MM.1S (cell line): ENCODE measurements at regions not wholly inside any gene's neighbourhood (a gene's known extent, or its start where the extent isn't known, plus 50 kb on each side); places are given as distances from the start of the nearest gene placed in this dataset.
"Not testable (repeated sequence)": the region's sequence is repeated elsewhere in the genome, so short reads cannot be mapped to it uniquely, and the experiment has no call there.

ENCODE experiments used
- DNase-seq: peaks from one replicate; pipeline ENCODE4 v3.0.0-alpha.2; 2015
- H2AFZ ChIP-seq: fragments of 300-600 bp; sonication (generic); 2 replicates; pipeline ENCODE4 v1.6.0; 2016; ENCODE audit warnings: antibody characterized with exemption, low read length
- H3F3A ChIP-seq: fragments of 300-600 bp; sonication (generic); 2 replicates; pipeline ENCODE4 v1.6.1; 2016; ENCODE audit warnings: mild to moderate bottlenecking, antibody characterized with exemption, low read length, moderate library complexity, mixed read lengths; ENCODE audit not compliant: insufficient read depth
- H3K27ac ChIP-seq: fragments of 300-600 bp; sonication (generic); 2 replicates; pipeline ENCODE4 v1.5.1; 2016; ENCODE audit warnings: mild to moderate bottlenecking, low read length
- H3K27me3 ChIP-seq: fragments of 300-600 bp; sonication (generic); replicated peaks from 2 replicates; pipeline ENCODE4 v1.6.0; 2016; ENCODE audit warnings: low read length; ENCODE audit not compliant: insufficient read depth
- H3K36me3 ChIP-seq: fragments of 300-600 bp; sonication (generic); replicated peaks from 2 replicates; pipeline ENCODE4 v1.6.1; 2016; ENCODE audit warnings: mild to moderate bottlenecking, low read length, mixed read lengths; ENCODE audit not compliant: insufficient read depth
- H3K4me1 ChIP-seq: fragments of 300-600 bp; sonication (generic); 2 replicates; pipeline ENCODE4 v1.6.1; 2016; ENCODE audit warnings: low read length, mixed read lengths
- H3K4me2 ChIP-seq: fragments of 300-600 bp; sonication (generic); 2 replicates; pipeline ENCODE4 v1.6.0; 2016; ENCODE audit warnings: low read depth, low read length
- H3K4me3 ChIP-seq: fragments of 300-600 bp; sonication (generic); 2 replicates; pipeline ENCODE4 v1.5.1; 2016; ENCODE audit warnings: low read length, mixed read lengths
- H3K79me2 ChIP-seq: fragments of 300-600 bp; sonication (generic); 2 replicates; pipeline ENCODE4 v1.6.1; 2016; ENCODE audit warnings: mixed run types, low read length, mixed read lengths
- H3K9ac ChIP-seq: fragments of 300-600 bp; sonication (generic); 2 replicates; pipeline ENCODE4 v1.6.1; 2016; ENCODE audit warnings: low read length, mixed read lengths
- H3K9me2 ChIP-seq: fragments of 300-600 bp; sonication (generic); replicated peaks from 2 replicates; pipeline ENCODE4 v1.6.1; 2016; ENCODE audit warnings: mild to moderate bottlenecking, low read length, mixed read lengths; ENCODE audit not compliant: insufficient read depth
- H3K9me3 ChIP-seq: fragments of 300-600 bp; sonication (generic); replicated peaks from 2 replicates; pipeline ENCODE4 v1.6.1; 2016; ENCODE audit warnings: mild to moderate bottlenecking, low read length, mixed read lengths; ENCODE audit not compliant: insufficient read depth
- H4K20me1 ChIP-seq: fragments of 300-600 bp; sonication (generic); 2 replicates; pipeline ENCODE4 v1.6.1; 2016; ENCODE audit warnings: mild to moderate bottlenecking, low read length, moderate library complexity, mixed read lengths; ENCODE audit not compliant: insufficient read depth
- EZH2 ChIP-seq: fragments of 300-600 bp; sonication (generic); optimal IDR thresholded peaks from 2 replicates; pipeline ENCODE3; 2017; ENCODE audit warnings: low read depth, mild to moderate bottlenecking, antibody characterized with exemption, low read length, mixed read lengths
- EZH2phosphoT487 ChIP-seq: fragments of 300-600 bp; sonication (generic); IDR thresholded peaks from 2 replicates; pipeline ENCODE4 v1.6.1; 2018; ENCODE audit warnings: antibody characterized with exemption, low read length
- TF ChIP-seq, protein P1 (sequence below): fragments of 300-600 bp; sonication (generic); IDR thresholded peaks from 2 replicates; pipeline ENCODE4 v1.5.1; 2016; ENCODE audit warnings: antibody characterized with exemption, low read length, mixed read lengths

- Histone ChIP-seq H3K9ac (no peak overlapping the region), H3K4me1 (no peaks in the 10 kb centered on the region), H3K27ac (no peak overlapping the region), H3K27me3 (no peaks in the 10 kb centered on the region), H3K4me3 (no peak overlapping the region), H3K4me2 (no peak overlapping the region), H3K9me2 (no peaks in the 10 kb centered on the region), H4K20me1 (no peaks in the 10 kb centered on the region), H2AFZ (no peak overlapping the region), H3K36me3 (no peaks in the 10 kb centered on the region), H3K9me3 (no peaks in the 10 kb centered on the region), H3K79me2 (no peaks in the 10 kb centered on the region), H3F3A (no peaks in the 10 kb centered on the region)
- TF ChIP-seq EZH2, result no peak
- TF ChIP-seq, protein P1, sequence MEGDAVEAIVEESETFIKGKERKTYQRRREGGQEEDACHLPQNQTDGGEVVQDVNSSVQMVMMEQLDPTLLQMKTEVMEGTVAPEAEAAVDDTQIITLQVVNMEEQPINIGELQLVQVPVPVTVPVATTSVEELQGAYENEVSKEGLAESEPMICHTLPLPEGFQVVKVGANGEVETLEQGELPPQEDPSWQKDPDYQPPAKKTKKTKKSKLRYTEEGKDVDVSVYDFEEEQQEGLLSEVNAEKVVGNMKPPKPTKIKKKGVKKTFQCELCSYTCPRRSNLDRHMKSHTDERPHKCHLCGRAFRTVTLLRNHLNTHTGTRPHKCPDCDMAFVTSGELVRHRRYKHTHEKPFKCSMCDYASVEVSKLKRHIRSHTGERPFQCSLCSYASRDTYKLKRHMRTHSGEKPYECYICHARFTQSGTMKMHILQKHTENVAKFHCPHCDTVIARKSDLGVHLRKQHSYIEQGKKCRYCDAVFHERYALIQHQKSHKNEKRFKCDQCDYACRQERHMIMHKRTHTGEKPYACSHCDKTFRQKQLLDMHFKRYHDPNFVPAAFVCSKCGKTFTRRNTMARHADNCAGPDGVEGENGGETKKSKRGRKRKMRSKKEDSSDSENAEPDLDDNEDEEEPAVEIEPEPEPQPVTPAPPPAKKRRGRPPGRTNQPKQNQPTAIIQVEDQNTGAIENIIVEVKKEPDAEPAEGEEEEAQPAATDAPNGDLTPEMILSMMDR, result no peak
- no peak for TF ChIP-seq EZH2phosphoT487
- DNase-seq, result no peak
Observed at GRCh38 chr5:125486634-125487033, 740.2 kb upstream of the ZNF608 start.

DNA sequence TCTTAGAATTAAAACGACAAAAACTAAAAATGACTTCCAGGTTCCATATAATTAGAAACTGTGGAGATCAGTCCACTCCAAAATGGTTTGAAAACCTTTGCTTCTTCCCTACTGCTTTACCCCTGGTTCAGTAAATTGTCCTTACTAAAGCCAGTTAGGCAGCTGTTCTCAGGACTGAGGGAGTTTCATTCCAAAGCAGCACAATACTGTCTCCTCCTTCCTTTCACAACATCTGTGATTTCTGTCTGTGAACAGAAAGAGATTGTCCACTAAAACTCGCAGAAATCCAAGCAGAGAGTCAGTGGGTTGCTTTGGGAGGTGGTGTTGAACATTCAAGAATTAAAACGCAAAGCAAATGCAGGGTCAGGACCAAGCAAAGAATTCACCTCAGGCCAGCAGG, 740.8 kb upstream of the ZNF608 start:
- no peaks in the 10 kb centered on the region for H4K20me1 ChIP-seq
- H3K9me3 ChIP-seq, result no peaks in the 10 kb centered on the region
- no peaks in the 10 kb centered on the region for H3K9me2 ChIP-seq
- TF ChIP-seq EZH2 (no peak), EZH2phosphoT487 (no peak)
- no peaks in the 10 kb centered on the region for H3K79me2 ChIP-seq
- no peaks in the 10 kb centered on the region for H3F3A ChIP-seq
- no peaks in the 10 kb centered on the region for H3K4me1 ChIP-seq
- no peak overlapping the region for H3K4me2 ChIP-seq
- H3K36me3 ChIP-seq, result no peaks in the 10 kb centered on the region
- H2AFZ ChIP-seq, result no peak overlapping the region
- DNase-seq, result no peak
- H3K9ac ChIP-seq, result no peak overlapping the region
- no peak overlapping the region for H3K27ac ChIP-seq
- no peaks in the 10 kb centered on the region for H3K27me3 ChIP-seq
- H3K4me3 ChIP-seq, result no peak overlapping the region

GRCh38 chr5:125487652-125488051, 741.2 kb upstream of the ZNF608 start:
- H2AFZ ChIP-seq, H3K36me3 ChIP-seq, H3K4me3 ChIP-seq, H3K9me3 ChIP-seq, H4K20me1 ChIP-seq, H3K27me3 ChIP-seq, H3K4me2 ChIP-seq, H3K27ac ChIP-seq, H3K4me1 ChIP-seq, H3K79me2 ChIP-seq, H3K9ac ChIP-seq, H3K9me2 ChIP-seq, DNase-seq, H3F3A ChIP-seq: not testable (repeated sequence)

DNA sequence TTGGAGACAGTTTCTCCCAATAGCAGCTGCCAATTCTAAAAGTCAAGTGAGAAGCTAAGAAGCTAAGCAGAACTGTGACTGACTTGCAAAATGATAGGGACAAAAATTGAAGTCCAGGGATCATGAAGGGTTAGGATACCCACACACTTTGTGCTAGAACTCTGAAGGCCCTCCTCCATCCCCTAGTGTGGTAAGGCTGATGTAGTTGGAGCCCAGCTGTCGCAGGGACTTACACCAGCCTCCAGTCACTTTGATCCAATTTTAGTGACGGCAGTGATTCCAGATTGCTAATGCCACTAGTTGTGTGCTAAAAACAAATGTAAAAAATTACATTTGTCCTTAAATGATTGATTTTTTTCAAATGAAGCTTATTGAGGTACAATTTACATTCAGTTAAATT, 742.7 kb upstream of the ZNF608 start:
- TF ChIP-seq EZH2phosphoT487 (no peak), EZH2 (no peak)
- TF ChIP-seq, protein P1, result no peak
- H2AFZ ChIP-seq, result no peak overlapping the region
- H3K36me3 ChIP-seq, result no peaks in the 10 kb centered on the region
- no peak for DNase-seq
- H3K27ac ChIP-seq, result no peak overlapping the region
- no peaks in the 10 kb centered on the region for H3K79me2 ChIP-seq
- H3K4me3 ChIP-seq, result no peak overlapping the region
- no peak overlapping the region for H3K4me2 ChIP-seq
- H3K4me1 ChIP-seq, result no peaks in the 10 kb centered on the region
- H3K9me3 ChIP-seq, result no peaks in the 10 kb centered on the region
- no peaks in the 10 kb centered on the region for H3F3A ChIP-seq
- H4K20me1 ChIP-seq, result no peaks in the 10 kb centered on the region
- no peak overlapping the region for H3K9ac ChIP-seq
- no peaks in the 10 kb centered on the region for H3K9me2 ChIP-seq
- H3K27me3 ChIP-seq, result no peaks in the 10 kb centered on the region
